ENCODE measurements at regions not wholly inside any gene's neighbourhood (a gene's known extent, or its start where the extent isn't known, plus 50 kb on each side); places are given as distances from the start of the nearest gene placed in this dataset.

- no peak for TF ChIP-seq CTCF (IDR thresholded peaks at IDR 0.05; ENCODE audit: insufficient read depth, low read length)
- TF ChIP-seq REST (IDR thresholded peaks at IDR 0.05; ENCODE audit: insufficient replicate concordance, low read depth): no peak
- no peak for TF ChIP-seq POLR2AphosphoS5 (IDR thresholded peaks at IDR 0.05; ENCODE audit: low read depth)
- no peak for TF ChIP-seq GABPA (IDR thresholded peaks at IDR 0.05; ENCODE audit: low read depth)
Observed at GRCh38 chr5:169442403-169442874, 141.1 kb upstream of the SPDL1 start.

All from HL-60 (cell line).